ENCODE measurements at regions not wholly inside any gene's neighbourhood (a gene's known extent, or its start where the extent isn't known, plus 50 kb on each side); places are given as distances from the start of the nearest gene placed in this dataset.

- DNase-seq (ENCODE audit: low read depth in 2 of 2), result no peak
Observed at GRCh38 chr7:25626451-25627131, 398.3 kb upstream of the NPVF start.

GRCh38 chr7:25628446-25628845 is 400.2 kb upstream of the NPVF start:
- DNase-seq (ENCODE audit: low read depth in 2 of 2), result no peak

- no peak for DNase-seq (ENCODE audit: low read depth in 2 of 2)
Observed at GRCh38 chr7:25632616-25633015, 404.3 kb upstream of the NPVF start.

- DNase-seq (ENCODE audit: low read depth in 2 of 2), result no peak
Observed at GRCh38 chr7:25633426-25634036, 405.2 kb upstream of the NPVF start.

GRCh38 chr7:25636168-25636567 is 407.9 kb upstream of the NPVF start:
- no peak for DNase-seq (ENCODE audit: low read depth in 2 of 2)

- no peak for DNase-seq (ENCODE audit: low read depth in 2 of 2)
Observed at GRCh38 chr7:25636871-25637283, 408.6 kb upstream of the NPVF start.

- no peak for DNase-seq (ENCODE audit: low read depth in 2 of 2)
Observed at GRCh38 chr7:25638068-25638467, 409.8 kb upstream of the NPVF start.

GRCh38 chr7:25638590-25639244 is 410.4 kb upstream of the NPVF start:
- DNase-seq (ENCODE audit: low read depth in 2 of 2), result no peak

GRCh38 chr7:25642849-25643248 is 414.6 kb upstream of the NPVF start:
- DNase-seq (ENCODE audit: low read depth in 2 of 2), result no peak

GRCh38 chr7:25643286-25643685 is 415.0 kb upstream of the NPVF start:
- no peak for DNase-seq (ENCODE audit: low read depth in 2 of 2)

- no peak for DNase-seq (ENCODE audit: low read depth in 2 of 2)
Observed at GRCh38 chr7:25643770-25644394, 415.6 kb upstream of the NPVF start.

GRCh38 chr7:25646726-25647413 is 418.6 kb upstream of the NPVF start:
- DNase-seq (ENCODE audit: low read depth in 2 of 2), result no peak

GRCh38 chr7:25647872-25648271 is 419.6 kb upstream of the NPVF start:
- no peak for DNase-seq (ENCODE audit: low read depth in 2 of 2)

GRCh38 chr7:25652366-25652765 is 424.1 kb upstream of the NPVF start:
- no peak for DNase-seq (ENCODE audit: low read depth in 2 of 2)

GRCh38 chr7:25653384-25653783 is 425.1 kb upstream of the NPVF start:
- DNase-seq (ENCODE audit: low read depth in 2 of 2), result no peak

GRCh38 chr7:25656071-25656470 is 427.8 kb upstream of the NPVF start:
- no peak for DNase-seq (ENCODE audit: low read depth in 2 of 2)

GRCh38 chr7:25656581-25657026 is 428.3 kb upstream of the NPVF start:
- DNase-seq (ENCODE audit: low read depth in 2 of 2), result peak; percentile 85 to 86

GRCh38 chr7:25658375-25658774 is 430.1 kb upstream of the NPVF start:
- no peak for DNase-seq (ENCODE audit: low read depth in 2 of 2)

- no peak for DNase-seq (ENCODE audit: low read depth in 2 of 2)
Observed at GRCh38 chr7:25659841-25660240, 431.6 kb upstream of the NPVF start.

- no peak for DNase-seq (ENCODE audit: low read depth in 2 of 2)
Observed at GRCh38 chr7:25662841-25663800, 434.8 kb upstream of the NPVF start.

GRCh38 chr7:25663877-25664276 is 435.6 kb upstream of the NPVF start:
- peak; percentile 13 to 20 for DNase-seq (ENCODE audit: low read depth in 2 of 2)

Measured in fibroblast of skin of left quadriceps (primary cell).